Glutamatergic neuron (in vitro differentiated cells): ENCODE measurements at regions not wholly inside any gene's neighbourhood (a gene's known extent, or its start where the extent isn't known, plus 50 kb on each side); places are given as distances from the start of the nearest gene placed in this dataset.

ENCODE experiments used
- DNase-seq: peaks from one replicate; pipeline ENCODE4 v3.0.0; 2022
- H3K27ac Mint-ChIP-seq: one replicate; pipeline ENCODE4 v1.8.0; 2020; ENCODE audit warnings: mild to moderate bottlenecking, mixed read lengths, inconsistent platforms; ENCODE audit not compliant: unreplicated experiment
- H3K27me3 Mint-ChIP-seq: one replicate; pipeline ENCODE4 v1.8.0; 2020; ENCODE audit warnings: mild to moderate bottlenecking, moderate library complexity, mixed read lengths, inconsistent platforms; ENCODE audit not compliant: unreplicated experiment
- H3K36me3 Mint-ChIP-seq: one replicate; pipeline ENCODE4 v1.8.0; 2020; ENCODE audit warnings: mild to moderate bottlenecking, mixed read lengths, inconsistent platforms; ENCODE audit not compliant: unreplicated experiment
- H3K4me1 Mint-ChIP-seq: one replicate; pipeline ENCODE4 v1.8.0; 2020; ENCODE audit warnings: mild to moderate bottlenecking, low read depth, mixed read lengths, inconsistent platforms; ENCODE audit not compliant: unreplicated experiment
- H3K4me3 Mint-ChIP-seq: one replicate; pipeline ENCODE4 v1.8.0; 2020; ENCODE audit warnings: mild to moderate bottlenecking, mixed read lengths, inconsistent platforms; ENCODE audit not compliant: unreplicated experiment
- H3K9me3 Mint-ChIP-seq: one replicate; pipeline ENCODE4 v1.8.0; 2020; ENCODE audit warnings: mild to moderate bottlenecking, moderate library complexity, mixed read lengths, inconsistent platforms; ENCODE audit not compliant: unreplicated experiment
- TF ChIP-seq, protein P1 (sequence below): fragments of 200-600 bp; sonication (generic); IDR thresholded peaks from one replicate; pipeline ENCODE4 v1.5.0; 2021; ENCODE audit not compliant: partially characterized antibody, unreplicated experiment

DNA sequence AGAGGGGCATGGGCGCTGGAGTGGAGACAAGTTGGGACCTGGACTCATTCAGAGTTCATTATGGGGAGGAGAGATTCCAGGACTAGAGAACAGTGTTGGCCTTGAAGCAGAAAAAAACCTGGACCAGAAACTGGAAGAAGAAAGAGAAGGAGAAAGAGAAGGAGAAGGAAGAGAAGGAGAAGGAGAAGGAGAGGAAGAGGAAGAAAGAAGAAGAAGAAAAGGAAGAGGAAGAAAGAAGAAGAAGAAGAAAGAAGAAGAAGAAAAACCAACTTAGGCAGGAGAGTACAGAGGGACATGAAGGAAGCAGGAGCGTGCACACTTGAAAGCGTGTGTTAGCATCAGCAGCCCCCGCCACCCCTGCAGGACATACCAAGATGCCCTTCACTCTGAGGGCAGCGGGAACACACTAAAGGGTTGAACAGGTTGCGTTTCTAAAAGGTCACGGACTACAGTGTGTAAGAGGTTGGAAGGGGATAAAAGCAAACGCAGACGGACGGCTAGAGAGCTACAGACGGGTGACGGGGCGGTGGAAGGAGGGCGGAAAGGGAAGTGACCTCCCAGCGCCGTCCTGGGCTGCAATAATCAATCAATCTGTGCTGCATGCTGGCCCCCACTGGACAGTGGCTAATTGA lies 95.3 kb downstream of the SEC61G start:
- Mint-ChIP-seq H3K36me3 (peaks cover 9% of the 10 kb centered on the region), H3K4me1 (peaks cover 13% of the 10 kb centered on the region), H3K27ac (peak overlapping the region; percentile 84), H3K9me3 (peaks cover 15% of the 10 kb centered on the region), H3K4me3 (peak overlapping the region; percentile 94), H3K27me3 (peaks cover 15% of the 10 kb centered on the region)
- TF ChIP-seq, protein P1, sequence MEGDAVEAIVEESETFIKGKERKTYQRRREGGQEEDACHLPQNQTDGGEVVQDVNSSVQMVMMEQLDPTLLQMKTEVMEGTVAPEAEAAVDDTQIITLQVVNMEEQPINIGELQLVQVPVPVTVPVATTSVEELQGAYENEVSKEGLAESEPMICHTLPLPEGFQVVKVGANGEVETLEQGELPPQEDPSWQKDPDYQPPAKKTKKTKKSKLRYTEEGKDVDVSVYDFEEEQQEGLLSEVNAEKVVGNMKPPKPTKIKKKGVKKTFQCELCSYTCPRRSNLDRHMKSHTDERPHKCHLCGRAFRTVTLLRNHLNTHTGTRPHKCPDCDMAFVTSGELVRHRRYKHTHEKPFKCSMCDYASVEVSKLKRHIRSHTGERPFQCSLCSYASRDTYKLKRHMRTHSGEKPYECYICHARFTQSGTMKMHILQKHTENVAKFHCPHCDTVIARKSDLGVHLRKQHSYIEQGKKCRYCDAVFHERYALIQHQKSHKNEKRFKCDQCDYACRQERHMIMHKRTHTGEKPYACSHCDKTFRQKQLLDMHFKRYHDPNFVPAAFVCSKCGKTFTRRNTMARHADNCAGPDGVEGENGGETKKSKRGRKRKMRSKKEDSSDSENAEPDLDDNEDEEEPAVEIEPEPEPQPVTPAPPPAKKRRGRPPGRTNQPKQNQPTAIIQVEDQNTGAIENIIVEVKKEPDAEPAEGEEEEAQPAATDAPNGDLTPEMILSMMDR: no peak
- no peak for DNase-seq

DNA sequence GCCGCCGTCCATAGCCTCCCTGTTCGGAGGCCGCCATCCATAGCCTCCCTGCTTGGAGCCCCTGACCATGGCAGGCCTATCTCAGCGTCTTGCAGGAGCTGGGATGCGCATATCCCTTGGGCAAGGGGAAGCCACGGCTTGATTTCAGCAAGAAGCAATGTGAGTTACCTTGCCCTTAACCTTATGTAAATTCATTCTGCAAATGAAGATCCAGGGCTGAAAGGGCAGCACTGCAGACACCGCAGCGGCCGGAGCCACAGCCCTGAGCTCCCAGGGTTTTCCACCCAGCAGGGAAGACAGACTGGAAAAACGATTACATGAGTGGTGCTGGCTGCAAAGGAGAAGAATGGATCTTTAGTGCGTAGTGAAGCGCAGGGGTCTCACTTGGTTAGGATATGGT lies 95.8 kb downstream of the SEC61G start:
- Mint-ChIP-seq H3K27ac (peak overlapping the region; percentile 84), H3K4me3 (peak overlapping the region; percentile 94), H3K36me3 (peaks cover 9% of the 10 kb centered on the region), H3K27me3 (peaks cover 15% of the 10 kb centered on the region), H3K9me3 (peaks cover 15% of the 10 kb centered on the region), H3K4me1 (peaks cover 13% of the 10 kb centered on the region)
- TF ChIP-seq, protein P1: no peak
- DNase-seq: no peak

DNA sequence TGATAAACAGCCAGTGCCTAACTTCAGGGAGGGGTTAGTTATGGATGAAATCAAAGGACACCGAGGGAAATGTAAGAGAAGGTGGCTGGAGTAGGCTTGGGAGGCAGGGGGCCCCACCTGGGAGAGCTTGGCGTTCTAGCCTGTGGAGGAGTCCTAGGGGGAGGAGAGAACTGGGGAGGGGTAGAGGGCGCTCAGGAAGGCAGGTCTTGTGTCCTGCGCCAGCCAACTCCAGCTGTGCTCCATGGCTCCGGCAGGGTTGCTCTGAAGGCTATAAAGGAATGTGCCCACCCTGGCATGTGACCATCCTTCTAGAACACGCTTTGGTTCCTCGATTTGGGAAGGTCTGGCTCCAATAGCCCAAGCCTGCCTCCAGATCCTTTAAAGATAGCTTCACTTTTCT lies 96.3 kb downstream of the SEC61G start:
- TF ChIP-seq, protein P1: no peak
- peaks cover 13% of the 10 kb centered on the region for H3K4me1 Mint-ChIP-seq
- H3K27ac Mint-ChIP-seq: no peak overlapping the region
- H3K27me3 Mint-ChIP-seq: peaks cover 15% of the 10 kb centered on the region
- H3K4me3 Mint-ChIP-seq: no peak overlapping the region
- peaks cover 9% of the 10 kb centered on the region for H3K36me3 Mint-ChIP-seq
- no peak for DNase-seq
- H3K9me3 Mint-ChIP-seq: peaks cover 15% of the 10 kb centered on the region

DNA sequence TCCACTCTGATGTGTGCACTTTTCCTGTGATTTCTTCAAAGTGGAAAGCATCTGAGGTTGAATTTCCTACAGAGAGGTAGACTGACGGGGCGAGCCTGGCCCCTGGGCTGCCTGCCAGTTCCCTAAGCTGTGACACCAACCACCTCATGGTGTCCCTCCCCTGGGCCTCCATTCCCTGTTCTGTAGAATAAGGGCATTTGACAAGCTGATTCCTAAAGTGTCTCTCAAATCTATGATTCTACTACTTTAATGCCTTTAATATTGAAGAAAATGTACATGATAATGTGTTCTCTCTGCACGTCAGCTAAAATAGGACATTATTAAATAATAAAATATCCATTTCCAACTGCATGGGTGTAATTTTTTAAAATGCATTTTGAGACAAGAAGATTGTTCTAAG lies 105.1 kb downstream of the SEC61G start:
- H3K27ac Mint-ChIP-seq: no peak overlapping the region
- H3K36me3 Mint-ChIP-seq: no peaks in the 10 kb centered on the region
- no peak overlapping the region for H3K4me3 Mint-ChIP-seq
- H3K27me3 Mint-ChIP-seq: no peaks in the 10 kb centered on the region
- H3K9me3 Mint-ChIP-seq: no peaks in the 10 kb centered on the region
- no peak for DNase-seq
- H3K4me1 Mint-ChIP-seq: peaks cover 3% of the 10 kb centered on the region
- TF ChIP-seq, protein P1: no peak

DNA sequence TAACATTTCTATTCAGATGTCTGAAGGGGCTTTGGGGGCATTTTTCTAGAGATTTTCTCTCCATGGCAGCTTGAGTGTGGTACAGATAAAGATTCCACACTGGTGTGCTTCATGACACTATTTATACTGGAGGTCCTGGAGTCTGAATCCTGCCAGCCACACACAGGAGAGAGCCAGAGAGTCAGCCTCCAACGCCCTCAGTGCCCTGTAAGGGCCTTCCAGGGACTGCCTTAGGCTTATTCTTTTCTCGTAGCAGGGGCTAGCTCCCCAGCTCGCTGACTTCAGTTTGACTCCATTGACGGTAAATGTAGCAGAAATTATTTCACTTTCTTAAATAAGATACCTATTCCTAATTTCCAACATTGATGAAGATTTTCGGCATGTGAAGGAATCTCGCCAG lies 100.9 kb downstream of the VSTM2A start:
- Mint-ChIP-seq H3K4me3 (no peak overlapping the region), H3K36me3 (no peaks in the 10 kb centered on the region), H3K27me3 (no peaks in the 10 kb centered on the region), H3K9me3 (no peaks in the 10 kb centered on the region), H3K4me1 (no peaks in the 10 kb centered on the region), H3K27ac (no peak overlapping the region)
- TF ChIP-seq, protein P1: no peak
- DNase-seq: no peak
